ENCODE measurements at regions not wholly inside any gene's neighbourhood (a gene's known extent, or its start where the extent isn't known, plus 50 kb on each side); places are given as distances from the start of the nearest gene placed in this dataset.

GRCh38 chr6:78688668-78689067 lies 178.7 kb upstream of the IRAK1BP1 start:
- TF ChIP-seq CTCF (IDR thresholded peaks at IDR 0.05): no peak
- TF ChIP-seq POLR2AphosphoS5 (IDR thresholded peaks at IDR 0.05; ENCODE audit: insufficient read depth in 1 of 2, low read depth in 1 of 2): no peak
